Inflammatory macrophage (primary cell): ENCODE measurements at regions not wholly inside any gene's neighbourhood (a gene's known extent, or its start where the extent isn't known, plus 50 kb on each side); places are given as distances from the start of the nearest gene placed in this dataset.
A peak's percentile ranks its signal among the peaks of the same experiment; 100 is the strongest.

ENCODE experiments used
- DNase-seq, 2 donors: peaks; one replicate each; pipeline ENCODE4 v3.0.0-alpha.2; 2020 to 2022

DNA sequence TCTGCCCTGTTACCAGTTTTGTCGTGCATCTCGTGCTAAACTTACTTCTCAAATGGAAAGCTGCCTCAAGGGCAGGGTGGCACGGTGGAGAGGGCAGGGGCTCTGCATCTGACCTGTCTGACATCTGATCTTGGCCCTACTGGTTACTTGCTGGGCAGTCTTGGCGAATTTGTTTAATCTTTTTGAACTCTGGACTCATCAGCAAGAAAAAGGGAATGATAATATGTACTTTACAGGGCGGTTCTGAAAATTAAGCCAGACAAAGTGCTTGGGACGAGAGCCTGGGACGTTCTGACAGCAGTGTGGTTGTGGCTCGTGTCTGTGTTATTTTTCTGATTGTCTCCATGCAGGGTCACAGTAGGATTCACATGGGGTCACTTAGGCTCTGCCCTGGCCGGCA is 659.3 kb downstream of the VRK1 start:
- no peak for DNase-seq

DNA sequence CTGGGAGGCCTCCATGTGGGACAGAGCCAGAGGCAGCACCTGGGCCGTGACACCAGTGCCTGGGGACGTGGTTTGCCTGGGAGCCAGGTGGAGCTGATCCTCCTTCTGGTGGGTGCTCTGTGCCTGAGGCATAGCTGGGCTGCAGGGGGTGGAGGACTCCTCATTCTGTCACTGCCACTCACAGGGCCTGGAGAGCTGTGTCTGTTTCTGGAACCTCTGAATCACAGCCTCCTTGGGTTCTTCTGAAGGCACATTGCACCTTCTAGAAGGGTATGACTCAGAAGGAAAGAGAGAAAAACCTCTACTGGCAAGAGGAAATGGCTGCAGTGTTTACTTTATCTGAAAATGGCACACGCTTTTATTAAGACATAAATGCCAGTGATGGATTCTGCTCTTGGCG is 659.8 kb downstream of the VRK1 start:
- no peak for DNase-seq

DNA sequence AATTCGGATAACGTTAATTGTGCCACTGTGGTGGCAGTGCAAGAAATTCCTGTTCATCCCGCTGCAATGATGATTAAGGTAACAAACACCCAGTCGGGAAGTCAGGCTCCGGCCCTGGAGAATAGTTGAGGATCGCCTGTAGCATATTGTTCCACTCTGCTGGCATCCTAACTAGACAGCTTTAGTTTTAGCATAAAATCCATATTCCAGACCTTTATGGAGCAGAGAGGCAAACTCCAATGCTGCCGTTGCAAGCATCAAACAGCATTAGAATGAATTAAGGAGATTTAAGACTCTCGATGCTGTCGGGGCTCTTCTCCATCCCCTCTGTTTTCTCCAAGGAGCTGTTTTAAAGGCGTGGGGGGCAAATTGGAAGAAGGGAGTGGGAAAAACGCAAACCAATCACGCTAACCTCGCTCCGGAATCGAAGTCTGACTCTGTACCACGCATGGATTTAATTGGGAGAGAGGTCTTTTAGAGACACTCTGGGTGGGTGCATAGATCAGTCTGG is 660.4 kb downstream of the VRK1 start:
- DNase-seq, result no peak

DNA sequence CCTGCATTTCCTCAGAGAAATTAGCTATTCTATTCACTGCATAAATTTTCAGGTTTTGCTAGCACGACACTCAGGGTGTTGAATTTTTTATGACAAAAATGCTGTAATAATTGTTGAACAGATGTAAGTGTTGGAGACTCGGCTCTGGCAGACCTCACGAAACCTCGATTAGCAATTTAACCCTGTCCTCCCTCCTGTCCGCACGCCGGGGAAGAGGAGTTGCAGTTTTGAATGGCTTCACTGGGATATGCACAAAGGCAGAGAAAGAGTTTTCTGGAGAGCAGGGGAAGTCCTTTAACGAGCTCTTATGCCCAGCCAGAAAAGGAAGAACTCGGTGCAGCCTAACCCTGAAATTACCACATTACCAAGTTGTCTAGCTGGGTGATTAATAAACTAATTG is 661.1 kb downstream of the VRK1 start:
- no peak for DNase-seq

DNA sequence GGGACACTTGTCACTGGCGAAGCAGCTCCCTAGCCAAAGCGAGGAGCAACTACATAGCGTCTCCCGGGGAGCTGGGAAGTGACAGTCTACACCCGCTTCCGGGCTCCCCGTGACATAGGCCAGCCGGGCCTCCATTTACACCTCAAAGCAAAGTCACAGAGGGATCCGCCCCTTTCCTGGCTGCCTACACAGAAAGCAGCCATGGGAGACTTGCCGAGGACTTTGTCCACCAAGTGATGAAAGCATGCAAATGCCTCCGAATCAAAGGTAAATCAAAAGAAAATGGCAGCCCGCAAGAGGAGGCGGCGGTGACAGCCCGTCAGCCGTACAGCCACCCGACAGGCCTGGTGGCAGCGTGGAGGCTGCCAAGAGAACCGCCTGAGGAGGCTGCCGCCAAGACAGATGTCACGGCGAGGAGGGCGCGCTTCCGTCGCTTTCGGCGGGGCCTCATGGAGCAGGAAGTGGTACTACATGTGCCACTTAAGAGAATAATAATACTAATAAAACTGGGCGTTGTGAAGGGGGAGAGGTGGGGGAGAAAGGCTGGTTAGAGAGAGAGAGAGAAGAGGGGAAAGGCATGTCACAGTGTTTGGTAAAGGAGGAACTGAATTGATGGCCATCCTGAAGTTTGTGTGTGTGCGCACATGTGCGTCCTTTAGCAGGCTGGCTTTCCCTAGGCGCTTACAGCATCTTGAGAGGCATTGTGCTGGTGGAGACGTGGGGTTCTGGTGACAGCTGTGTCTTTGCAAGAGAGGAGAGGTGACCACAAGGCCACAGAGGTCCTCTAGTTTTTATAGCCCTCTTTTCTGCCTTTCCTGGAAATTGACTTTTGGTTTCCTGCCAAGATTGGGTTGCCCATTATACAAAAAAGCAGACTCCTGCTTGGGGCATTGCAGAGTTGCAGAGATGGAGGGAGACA is 661.7 kb downstream of the VRK1 start:
- peak in 1 of 2 donors; percentile 1 for DNase-seq

DNA sequence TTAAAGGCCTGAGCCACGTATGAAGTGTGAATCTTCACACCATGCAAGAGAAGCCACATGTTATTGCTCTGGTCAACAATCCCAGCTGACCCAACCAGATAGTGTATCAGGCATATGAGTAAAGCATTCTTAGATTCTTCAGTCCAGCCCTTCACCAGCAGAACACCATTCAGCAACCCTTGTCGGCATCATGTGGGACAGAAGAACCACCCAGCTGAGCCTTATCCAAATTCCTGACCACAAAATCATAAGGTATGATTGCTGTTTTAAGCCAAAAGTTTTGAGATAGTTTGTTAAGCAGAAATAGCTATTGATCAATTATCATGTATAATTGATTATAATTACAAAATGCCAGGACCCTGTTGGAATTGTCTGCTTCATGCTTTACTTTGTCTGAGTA is 664.9 kb downstream of the VRK1 start:
- no peak for DNase-seq

DNA sequence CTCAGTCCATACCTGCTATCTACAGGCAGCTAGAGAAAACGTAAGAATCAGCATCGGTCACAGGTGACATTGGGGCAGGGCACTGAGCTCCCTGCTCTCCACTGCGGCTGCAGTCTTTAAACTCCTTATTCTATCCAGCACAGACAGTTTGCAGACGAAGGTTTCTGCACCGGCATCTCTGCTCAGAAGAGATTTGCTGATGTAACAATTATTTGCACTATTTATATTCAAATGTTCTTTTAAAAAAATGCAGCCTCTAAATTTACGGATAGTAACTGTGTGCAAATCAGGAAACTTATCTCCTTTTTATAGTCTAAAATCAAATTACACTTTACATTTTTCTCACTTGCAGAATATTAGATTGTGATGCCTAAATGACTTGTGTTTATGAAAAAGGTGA is 671.0 kb downstream of the VRK1 start:
- DNase-seq, result no peak

DNA sequence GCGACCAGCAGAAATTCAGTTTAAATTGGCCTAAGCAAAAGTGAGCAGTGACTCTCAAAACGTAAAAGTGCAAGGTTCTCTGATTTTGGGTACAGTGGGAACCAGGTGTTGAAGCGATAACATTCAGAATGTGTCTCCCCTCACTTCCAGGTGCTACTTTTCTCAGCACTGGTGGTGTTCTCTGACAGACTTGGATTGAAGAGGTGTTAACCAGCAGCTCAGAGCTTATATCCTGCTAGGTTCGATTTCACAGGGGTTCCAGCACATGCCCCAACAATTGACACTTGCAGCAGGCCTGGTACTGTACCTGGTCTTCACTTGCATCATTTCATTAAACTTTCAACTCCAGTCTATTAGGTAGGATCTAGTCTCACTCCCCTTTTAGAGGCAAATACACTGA is 680.2 kb downstream of the VRK1 start:
- no peak for DNase-seq

DNA sequence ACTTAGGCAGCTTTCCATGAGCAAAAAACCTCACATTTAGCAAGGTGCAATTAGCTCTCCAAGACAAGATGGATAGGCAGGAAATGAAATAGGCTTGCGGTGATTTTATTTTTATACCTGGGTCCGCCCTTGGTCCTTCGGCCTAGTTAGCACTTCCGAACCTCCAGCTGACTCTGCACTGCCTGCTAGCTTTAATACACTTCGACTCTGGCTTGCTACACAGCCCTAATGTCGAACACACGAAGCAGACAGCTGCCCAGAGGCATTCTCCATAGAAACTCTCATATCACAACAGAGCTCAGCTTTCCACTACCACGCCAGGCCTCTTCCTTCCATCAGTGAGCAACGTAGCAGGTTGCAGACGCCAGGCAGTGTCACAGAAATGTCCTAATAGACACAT is 688.0 kb downstream of the VRK1 start:
- no peak for DNase-seq

DNA sequence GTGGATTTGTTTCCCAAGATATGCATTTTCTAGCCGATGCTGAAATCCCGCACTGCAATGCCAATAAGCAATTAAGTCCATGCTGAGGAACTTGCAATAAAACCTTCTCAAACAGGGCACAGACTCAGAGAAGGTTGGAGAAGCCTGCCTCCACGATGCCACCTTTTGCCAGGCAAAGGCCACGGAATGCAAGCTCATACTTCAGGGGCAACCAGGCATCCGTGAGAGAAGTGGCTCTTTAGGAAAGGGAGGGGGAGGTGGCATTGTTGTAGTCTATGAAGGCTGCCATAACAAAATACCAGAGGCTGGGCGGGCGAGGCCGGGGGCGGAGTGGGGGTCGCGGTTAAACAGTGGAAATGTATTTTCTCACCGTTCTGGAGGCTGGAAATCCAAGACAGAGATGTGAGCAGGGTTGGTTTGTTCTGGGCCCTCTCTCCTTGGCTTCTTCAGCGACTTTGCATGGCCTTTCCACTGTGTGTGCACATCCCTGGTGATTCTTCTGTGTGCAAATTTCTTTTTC is 689.5 kb downstream of the VRK1 start:
- no peak for DNase-seq

DNA sequence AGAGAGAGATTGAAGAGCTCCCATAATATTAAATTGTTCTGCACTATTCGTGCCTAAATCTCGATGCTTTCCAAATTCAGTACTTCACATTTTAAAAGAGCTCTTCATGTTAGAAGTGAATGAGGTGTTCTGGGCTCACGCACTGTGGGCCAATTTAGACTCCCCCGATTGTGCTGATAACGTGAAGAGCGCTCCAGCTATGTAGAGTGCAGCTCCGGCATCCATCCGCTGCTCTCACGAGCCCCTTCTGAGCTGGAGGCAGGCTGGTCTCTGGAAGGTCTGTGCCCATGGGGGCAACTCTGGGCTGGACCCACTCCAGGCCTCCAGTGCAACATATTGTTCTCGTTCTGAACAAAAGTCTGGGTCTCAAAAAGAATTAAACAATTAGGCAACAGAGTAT is 692.6 kb downstream of the VRK1 start:
- DNase-seq, result no peak

DNA sequence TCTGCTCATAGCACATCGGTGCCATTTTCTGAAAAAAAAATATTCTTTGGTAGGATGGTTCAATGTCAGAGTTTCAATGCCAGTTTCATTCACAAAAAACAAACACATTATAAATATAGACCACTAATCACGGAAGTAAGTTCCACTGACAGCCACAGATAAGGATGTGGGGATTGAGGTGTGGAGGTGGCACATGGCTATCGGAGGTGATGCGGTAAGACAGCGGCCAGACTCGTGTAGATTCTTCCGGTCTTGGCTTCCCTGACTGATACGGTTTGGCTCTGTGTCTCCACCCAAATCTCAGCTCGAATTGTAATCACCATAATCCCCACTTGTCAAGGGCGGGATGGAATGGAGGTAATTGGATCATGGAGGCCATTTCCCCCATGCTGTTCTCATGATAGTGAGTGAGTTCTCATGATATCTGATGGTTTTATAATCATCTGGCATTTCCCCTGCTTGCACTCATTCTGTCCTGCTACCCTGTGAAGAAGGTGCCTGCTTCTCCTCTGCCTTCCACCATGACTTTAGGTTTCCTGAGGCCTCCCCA is 693.4 kb downstream of the VRK1 start:
- DNase-seq, result no peak

DNA sequence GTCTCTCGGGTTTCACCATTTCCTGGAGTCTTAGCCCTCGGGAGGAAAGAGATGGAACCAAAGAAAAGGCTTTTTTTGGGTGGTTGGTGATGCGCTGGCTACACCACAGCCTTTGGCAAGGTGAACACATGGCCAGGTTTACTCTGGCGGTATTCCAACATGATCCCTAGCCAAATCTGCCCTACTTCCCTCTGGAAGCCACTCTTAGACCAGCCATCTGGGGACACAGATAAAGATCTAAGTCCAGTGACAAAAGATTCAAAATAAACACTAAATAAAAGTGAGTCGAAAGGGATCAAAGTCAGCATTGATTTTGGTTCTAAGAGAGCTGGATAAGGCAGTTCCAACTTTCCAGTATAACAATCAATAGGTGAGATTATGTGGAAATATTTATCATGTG is 694.5 kb downstream of the VRK1 start:
- no peak for DNase-seq

DNA sequence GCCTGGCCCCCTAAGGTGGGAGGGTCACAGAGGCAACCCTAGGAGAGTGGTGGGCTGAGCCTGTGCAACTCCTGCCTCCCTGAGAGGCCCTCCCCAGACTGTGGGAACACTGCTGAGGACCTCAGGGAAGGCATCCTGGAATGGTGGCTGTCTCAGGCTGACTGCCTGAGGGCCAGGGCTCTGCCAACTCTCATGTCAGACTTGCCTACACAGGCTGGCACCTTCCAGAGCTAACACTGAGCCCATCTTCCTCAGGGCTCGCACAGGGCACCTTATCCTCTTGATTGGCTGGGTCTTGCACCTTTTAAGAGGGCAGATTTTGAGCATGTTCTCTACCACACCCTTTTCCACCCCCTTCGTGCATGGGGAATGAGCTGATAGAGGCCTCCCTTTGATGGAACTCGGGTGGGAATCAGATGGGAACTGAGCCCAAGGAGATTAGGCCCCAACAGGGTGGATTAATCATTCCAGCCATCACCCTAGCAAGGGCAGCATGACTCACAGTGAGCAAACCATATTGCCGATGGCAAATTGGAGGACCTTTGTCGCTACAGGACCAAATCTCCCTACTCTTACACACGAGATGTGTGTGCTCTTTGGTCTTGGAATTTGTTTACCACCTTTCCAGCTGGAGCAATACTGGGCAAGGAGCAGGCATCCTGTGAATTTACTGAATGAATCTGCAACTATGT is 702.8 kb downstream of the VRK1 start:
- no peak for DNase-seq

DNA sequence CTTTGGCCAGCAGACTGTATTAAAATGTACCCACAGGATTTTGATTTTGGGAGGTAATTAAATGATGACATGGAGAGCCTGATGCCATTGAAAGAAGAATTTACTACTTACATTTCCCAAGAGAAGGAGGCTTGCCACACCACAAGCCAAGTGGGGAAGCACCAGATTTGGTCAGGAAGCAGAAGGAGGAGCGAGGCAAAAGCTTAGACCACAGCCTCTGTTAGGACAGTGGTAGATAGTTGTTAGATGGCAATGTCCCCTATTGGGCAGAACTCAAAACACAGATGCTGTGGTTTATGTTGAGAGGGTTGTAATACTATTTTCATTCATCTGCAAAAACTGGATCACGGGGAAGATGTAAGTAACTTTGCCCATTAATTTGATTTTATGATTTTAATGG is 709.4 kb downstream of the VRK1 start:
- DNase-seq, result no peak

DNA sequence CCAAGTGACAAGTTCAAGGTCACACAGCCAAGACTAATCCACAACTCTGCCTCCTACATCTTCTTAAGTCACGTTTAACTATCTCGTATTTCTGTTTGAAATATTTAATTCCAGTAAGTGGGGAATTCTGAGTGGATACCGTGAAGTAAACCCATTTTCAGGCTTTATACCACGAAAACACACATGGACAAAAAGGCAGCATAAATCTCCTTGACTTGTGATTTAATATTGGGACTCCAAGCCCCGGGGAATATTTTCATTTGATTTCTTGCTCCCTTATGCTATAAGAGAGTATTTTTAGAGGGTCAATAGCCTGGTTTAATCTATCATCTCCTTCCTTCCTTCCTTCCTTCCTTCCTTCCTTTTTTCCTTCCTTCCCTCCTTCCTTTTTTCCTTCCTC is 716.7 kb downstream of the VRK1 start:
- DNase-seq, result no peak

DNA sequence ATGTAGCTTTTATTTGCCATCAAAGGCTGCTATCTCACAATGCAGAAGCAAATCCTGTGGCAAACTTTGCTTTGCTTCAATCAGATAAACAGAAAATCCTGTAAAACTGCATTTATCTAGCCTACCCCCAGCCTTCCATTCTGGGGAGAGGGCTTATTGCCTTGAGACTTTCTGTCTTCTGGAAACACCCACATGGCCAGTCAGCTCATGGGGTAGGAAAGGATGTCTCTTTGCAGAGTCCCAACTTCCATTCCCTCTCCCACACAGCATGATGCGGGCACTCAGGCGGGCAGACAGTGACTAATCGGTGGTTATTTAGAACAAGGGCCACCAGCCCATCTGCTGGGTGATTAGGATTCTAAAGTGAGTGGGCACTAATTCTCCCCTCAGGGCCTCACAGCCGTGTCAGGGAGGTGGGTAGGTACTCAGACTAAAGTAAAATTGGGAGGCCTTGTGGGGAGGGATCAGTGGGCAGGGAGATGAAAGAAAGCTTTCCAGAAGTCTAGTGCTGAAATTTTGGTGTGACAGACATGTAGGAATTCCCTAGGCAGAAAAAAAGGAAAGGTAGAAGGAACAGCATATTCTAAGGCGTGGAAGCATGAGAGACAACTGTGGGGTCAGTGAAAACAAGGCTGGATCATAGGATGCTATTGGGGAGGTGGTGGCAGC is 720.5 kb downstream of the VRK1 start:
- no peak for DNase-seq

DNA sequence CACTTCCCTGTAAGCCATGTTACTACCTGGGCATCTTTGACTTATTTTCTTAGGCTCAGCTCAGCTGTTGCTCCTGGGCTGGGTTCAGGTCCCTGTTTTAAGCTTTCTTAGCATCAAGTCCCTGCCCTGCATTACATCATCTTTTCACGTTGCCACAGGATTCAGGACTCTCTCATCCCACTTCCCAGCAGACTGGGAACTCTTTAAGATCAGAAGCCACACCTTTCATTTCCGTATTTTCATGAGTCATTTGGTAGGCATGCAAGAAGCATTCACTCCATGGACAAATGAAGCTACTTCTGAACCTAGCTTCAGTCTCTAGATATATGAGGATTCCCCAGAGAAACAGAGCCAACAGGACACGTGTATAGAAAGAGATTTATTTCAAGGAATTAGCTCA is 726.8 kb downstream of the VRK1 start:
- no peak for DNase-seq

DNA sequence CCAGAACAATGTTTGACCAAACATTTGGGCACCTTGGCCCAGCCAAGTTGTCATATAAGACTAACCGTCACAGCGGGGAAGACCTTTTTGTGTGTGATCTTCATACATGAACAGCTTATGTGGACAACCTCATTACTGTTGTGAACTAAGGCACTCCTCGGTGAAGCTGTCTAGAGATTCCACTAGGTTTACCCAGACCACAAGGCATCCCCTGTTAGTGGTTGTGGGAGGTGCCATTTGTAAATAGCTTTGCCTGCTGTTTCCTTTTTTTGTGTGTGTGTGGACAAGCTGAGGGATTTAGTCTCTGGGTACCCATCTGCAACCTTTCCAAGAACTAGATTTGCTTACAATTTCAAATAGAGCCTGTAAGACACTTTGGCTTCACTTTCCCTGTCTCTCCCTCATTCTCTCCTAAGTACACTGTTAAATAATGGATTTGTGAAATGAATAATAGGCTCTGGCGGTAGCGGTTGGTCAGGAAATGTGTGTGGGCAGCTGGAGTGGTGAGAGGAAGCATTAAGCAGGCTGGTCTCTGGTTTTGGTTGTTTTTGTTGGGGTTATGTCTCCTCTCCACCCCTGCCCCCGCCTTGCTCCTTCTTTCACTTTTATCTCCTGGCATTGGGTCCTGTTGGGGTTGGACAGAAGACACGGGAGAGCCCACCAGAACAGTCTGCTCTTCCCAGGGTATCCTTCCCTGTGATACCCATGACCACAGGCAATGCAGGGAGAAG is 727.6 kb downstream of the VRK1 start:
- DNase-seq, result peak; percentile 7 to 12

DNA sequence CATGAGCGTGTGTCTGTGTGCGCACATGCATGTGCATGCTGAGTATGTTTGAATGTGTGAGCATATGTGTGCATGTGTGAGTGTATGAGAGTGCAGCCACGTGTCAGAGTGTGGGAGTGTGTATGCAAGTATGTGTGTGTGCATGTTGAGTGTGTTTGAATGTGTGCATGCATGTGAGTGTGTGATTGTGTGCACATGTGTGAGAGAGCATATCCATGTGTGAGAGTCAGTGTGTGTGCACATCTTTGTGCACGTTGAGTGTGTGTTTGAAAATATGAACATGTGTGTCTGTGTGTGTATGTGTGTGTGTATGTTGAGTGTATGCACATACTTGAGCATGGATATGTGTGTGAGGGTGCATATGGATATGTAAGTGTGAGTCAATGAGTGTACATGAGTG is 730.8 kb downstream of the VRK1 start:
- DNase-seq, result no peak

DNA sequence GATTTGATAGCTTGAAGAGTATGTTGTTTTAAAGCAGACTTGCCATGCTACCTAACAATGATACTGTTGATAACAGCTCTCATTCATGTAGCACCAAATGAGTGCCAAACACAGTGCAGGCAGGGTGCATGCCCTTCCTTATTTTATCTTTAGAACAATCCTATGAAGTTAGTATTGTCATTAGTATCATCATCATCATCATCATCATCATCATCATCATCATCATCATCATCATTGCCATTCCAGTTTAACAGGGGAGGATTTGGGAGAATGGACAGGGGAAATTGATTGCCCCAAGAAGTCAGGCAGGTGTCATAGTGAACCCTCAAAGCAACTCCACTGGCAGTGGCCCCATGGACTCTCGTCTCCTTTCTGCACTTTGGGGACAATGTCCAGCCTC is 734.9 kb downstream of the VRK1 start:
- no peak for DNase-seq

DNA sequence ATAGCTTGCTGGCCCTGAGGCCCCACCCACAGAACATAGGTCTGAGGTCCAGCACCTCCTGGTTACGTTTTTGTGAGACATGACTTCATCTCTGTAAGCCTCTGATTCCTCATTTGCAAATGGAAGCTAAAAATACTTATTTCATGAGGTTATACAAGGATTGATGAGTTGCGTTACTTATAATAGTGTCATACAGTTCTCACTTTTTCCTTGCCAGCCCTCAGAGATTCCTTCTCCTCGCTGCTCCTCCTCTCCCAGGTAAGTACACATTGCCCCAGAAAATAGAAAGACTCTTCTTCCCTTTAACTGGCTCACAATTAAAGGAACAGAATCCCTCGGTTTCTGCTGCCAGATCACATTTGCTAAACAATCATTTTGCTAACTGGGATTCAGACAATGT is 739.2 kb downstream of the VRK1 start:
- DNase-seq, result no peak
